Breast epithelium (tissue), 3 donors: ENCODE measurements at regions not wholly inside any gene's neighbourhood (a gene's known extent, or its start where the extent isn't known, plus 50 kb on each side); places are given as distances from the start of the nearest gene placed in this dataset.
"Not testable (repeated sequence)": the region's sequence is repeated elsewhere in the genome, so short reads cannot be mapped to it uniquely, and the experiment has no call there.

ENCODE experiments used
- CTCF ChIP-seq, 3 donors: fragments of 450-650 bp; IDR thresholded peaks; one replicate each; pipeline ENCODE4 v1.5.1; 2016 to 2017; ENCODE audit warnings: antibody characterized with exemption in 3 of 3, mild to moderate bottlenecking in 3 of 3, moderate library complexity in 3 of 3
- POLR2A ChIP-seq: fragments of 450-650 bp; IDR thresholded peaks from one replicate; pipeline ENCODE4 v1.6.1; 2016; ENCODE audit warnings: antibody characterized with exemption, mild to moderate bottlenecking, moderate library complexity
- POLR2AphosphoS5 ChIP-seq, 3 donors: sonication (generic); formaldehyde crosslinking; IDR thresholded peaks; one replicate each; pipeline ENCODE4 v1.6.1; 2017; ENCODE audit warnings: antibody characterized with exemption in 3 of 3

- not testable (repeated sequence) for TF ChIP-seq POLR2A; CTCF (IDR thresholded peaks at IDR 0.05); POLR2AphosphoS5 (IDR thresholded peaks at IDR 0.05)
Measured at GRCh38 chr1:166666790-166667189, 172.5 kb upstream of the POGK start.
